Bronchial epithelial cell (primary cell): ENCODE measurements at regions not wholly inside any gene's neighbourhood (a gene's known extent, or its start where the extent isn't known, plus 50 kb on each side); places are given as distances from the start of the nearest gene placed in this dataset.

ENCODE experiments used
- DNase-seq: peaks from one replicate; pipeline ENCODE4 v3.0.0-alpha.2; 2010; ENCODE audit warnings: low read depth
- FAIRE-seq: peaks from 2 replicates; lab custom pipeline; 2011; peaks lifted over from hg19 to GRCh38; lab: Jason Lieb, UNC
- H3K27me3 ChIP-seq: 2 replicates; pipeline ENCODE4 v1.5.1; 2011; ENCODE audit warnings: low read length; ENCODE audit not compliant: control insufficient read depth, insufficient read depth
- H3K36me3 ChIP-seq: 2 replicates; pipeline ENCODE4 v1.5.1; 2011; ENCODE audit warnings: low read length; ENCODE audit not compliant: control insufficient read depth, insufficient read depth
- H3K4me3 ChIP-seq: 2 replicates; pipeline ENCODE4 v1.5.1; 2011; ENCODE audit warnings: mild to moderate bottlenecking, low read depth, low read length, control low read depth
- CTCF ChIP-seq: IDR thresholded peaks from 2 replicates; pipeline ENCODE4 v1.5.1; 2011; ENCODE audit warnings: mild to moderate bottlenecking, moderate library complexity, low read length, control low read depth, inconsistent platforms; ENCODE audit not compliant: insufficient read depth, severe bottlenecking

DNA sequence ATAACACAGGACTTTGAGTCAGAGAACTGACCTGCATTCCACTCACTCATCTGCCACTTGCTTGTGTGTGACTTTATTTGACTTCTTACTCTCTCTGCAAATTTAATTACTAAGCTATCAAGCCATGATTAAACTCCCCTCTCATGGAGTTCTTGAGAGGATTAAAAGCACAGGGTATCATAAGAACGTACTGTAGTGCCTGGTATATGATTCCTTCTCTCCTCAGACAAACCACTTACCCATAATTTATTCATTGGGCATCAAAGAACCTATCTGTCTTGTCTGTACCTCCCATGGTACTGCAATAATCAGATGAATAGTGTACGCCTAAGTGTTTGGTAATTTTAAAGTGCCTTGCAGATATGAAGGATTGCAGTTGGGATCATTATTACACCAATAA is 130.6 kb upstream of the UBASH3B start:
- FAIRE-seq (no peak), DNase-seq (no peak)
- TF ChIP-seq CTCF = no peak
- no peaks in the 10 kb centered on the region for H3K36me3 ChIP-seq
- no peak overlapping the region for H3K4me3 ChIP-seq
- H3K27me3 ChIP-seq = no peaks in the 10 kb centered on the region

DNA sequence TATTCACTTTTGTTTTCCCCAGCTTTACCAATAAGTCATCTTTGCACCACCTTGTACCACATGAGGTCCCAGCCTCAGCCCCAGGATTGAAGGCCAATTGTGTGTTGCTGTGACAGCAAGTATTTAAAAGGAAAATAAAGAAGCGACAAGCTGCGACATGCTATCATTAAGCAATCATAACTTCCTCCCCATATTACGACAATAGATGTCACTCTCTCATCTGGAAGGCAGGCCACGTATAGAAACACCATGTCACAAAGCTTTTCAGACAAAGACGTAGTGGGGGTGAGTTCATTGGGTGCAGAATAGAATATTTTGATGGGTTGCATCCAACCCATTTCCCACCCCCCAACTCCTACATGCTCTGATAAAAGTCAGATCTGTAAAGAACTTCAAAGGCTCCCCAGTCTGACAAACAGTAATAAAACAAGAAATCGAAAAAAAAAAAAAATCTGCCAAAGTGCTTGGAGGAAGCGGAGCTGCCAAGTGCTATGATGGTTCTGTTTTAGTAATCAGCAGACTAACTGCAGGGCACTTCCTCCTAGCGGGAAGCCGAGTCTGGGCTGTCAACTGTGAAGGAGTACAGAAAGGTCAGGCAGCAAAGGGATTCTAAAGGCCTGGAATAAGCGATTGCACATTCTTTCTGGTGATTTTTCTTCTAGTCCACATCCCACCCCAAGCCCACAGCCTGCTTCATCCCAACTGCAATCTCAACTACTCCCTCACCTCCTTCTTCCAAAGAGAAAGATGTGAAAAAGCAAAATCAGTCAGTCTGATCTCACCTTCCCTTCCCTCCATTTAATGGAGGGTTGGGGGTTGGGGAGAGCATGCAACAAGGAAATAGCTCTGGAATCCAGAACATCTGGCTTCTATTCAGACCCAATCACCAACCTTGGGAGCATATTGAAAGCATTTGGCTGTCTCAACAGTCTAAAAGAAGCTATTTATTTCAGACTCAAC is 131.4 kb upstream of the UBASH3B start:
- DNase-seq = peak; percentile 69
- no peak for FAIRE-seq

GRCh38 chr11:122521626-122522025 is 133.9 kb upstream of the UBASH3B start:
- FAIRE-seq = no peak
- DNase-seq = no peak
- no peaks in the 10 kb centered on the region for H3K27me3 ChIP-seq
- no peak for TF ChIP-seq CTCF
- H3K36me3 ChIP-seq = no peaks in the 10 kb centered on the region
- no peak overlapping the region for H3K4me3 ChIP-seq

More for the DNA sequence above, 131.4 kb upstream of the UBASH3B start:
- Histone ChIP-seq H3K36me3 (no peaks in the 10 kb centered on the region), H3K27me3 (no peaks in the 10 kb centered on the region), H3K4me3 (no peak overlapping the region)
- TF ChIP-seq CTCF = no peak

- no peak for TF ChIP-seq CTCF
- no peak for DNase-seq
- FAIRE-seq = no peak
- no peaks in the 10 kb centered on the region for H3K36me3 ChIP-seq
- no peaks in the 10 kb centered on the region for H3K27me3 ChIP-seq
- H3K4me3 ChIP-seq = no peak overlapping the region
These were observed 137.8 kb upstream of the UBASH3B start for GRCh38 chr11:122517403-122518379.

GRCh38 chr11:122516686-122517085 is 138.8 kb upstream of the UBASH3B start:
- FAIRE-seq (no peak), DNase-seq (no peak)
- TF ChIP-seq CTCF = no peak
- Histone ChIP-seq H3K36me3 (no peaks in the 10 kb centered on the region), H3K4me3 (no peak overlapping the region), H3K27me3 (no peaks in the 10 kb centered on the region)
